Mucosa of rectum (tissue), 2 donors: ENCODE measurements at regions not wholly inside any gene's neighbourhood (a gene's known extent, or its start where the extent isn't known, plus 50 kb on each side); places are given as distances from the start of the nearest gene placed in this dataset.
"Not testable (repeated sequence)": the region's sequence is repeated elsewhere in the genome, so short reads cannot be mapped to it uniquely, and the experiment has no call there.

Source experiments
- H3K27ac ChIP-seq, 2 donors: one replicate each; pipeline ENCODE4 v1.7.0; 2013; ENCODE audit warnings: inconsistent platforms in 2 of 2, low read depth in 2 of 2, low read length in 2 of 2
- H3K27me3 ChIP-seq, 2 donors: one replicate each; pipeline ENCODE4 v1.7.0; 2013; ENCODE audit warnings: low read length in 2 of 2; ENCODE audit not compliant: control insufficient read depth in 2 of 2, insufficient read depth in 2 of 2
- H3K36me3 ChIP-seq, 2 donors: one replicate each; pipeline ENCODE4 v1.7.0; 2013; ENCODE audit warnings: low read length in 2 of 2; ENCODE audit not compliant: control insufficient read depth in 2 of 2, insufficient read depth in 2 of 2
- H3K4me1 ChIP-seq, 2 donors: one replicate each; pipeline ENCODE4 v1.7.0; 2013; ENCODE audit warnings: low read length in 2 of 2, mild to moderate bottlenecking in 1 of 2; ENCODE audit not compliant: control insufficient read depth in 2 of 2, insufficient read depth in 2 of 2
- H3K4me3 ChIP-seq, 2 donors: one replicate each; pipeline ENCODE4 v1.7.0; 2013; ENCODE audit warnings: low read length in 2 of 2
- H3K9ac ChIP-seq, 2 donors: one replicate each; pipeline ENCODE4 v1.7.0; 2013; ENCODE audit warnings: low read length in 2 of 2, low read depth in 1 of 2, mild to moderate bottlenecking in 1 of 2
- H3K9me3 ChIP-seq, 2 donors: one replicate each; pipeline ENCODE4 v1.7.0; 2013; ENCODE audit warnings: low read length in 2 of 2; ENCODE audit not compliant: control insufficient read depth in 2 of 2
- donor health status: healthy.
- donor health status: Normal muscosa, but diverticular disease.

DNA sequence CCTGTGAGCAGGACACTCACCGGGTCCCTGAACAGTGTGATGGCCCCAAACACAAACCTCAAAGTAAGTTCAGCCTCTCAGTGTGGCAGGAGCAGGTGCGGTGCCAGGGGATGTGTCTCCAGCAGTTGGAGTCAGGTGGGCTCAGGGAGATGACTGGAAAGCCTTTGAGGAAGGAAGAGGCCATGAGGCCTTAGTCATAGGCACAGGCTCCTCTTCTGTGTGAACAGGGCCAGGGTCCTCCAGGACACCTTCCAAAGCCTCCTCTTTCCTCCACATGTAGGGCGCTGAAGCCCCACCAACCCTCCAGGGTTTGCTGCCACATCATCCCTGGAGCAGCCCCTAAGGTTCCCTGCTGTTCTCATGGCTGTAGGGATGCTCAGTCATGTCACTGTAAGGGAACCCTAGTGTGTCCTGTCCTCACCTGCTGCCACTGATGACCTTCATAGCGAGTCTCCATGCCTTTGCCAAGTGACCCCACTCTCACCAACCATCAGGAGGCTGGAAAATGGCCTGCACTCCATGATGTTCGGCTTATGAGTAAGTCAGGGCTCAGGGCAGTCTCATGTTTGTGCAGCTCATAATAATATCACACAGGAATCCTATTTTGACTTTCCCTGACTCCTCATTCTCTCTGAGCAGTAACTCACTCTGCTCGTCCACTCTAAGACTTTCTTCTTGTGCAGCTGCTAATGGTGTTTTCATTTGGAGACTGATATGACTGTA lies 1152.9 kb downstream of the RPIA start:
- Histone ChIP-seq H3K27me3 (peaks cover 0 to 3% of the 10 kb centered on the region in 2 donors), H3K9ac (no peak overlapping the region), H3K4me3 (no peak overlapping the region), H3K4me1 (no peaks in the 10 kb centered on the region), H3K27ac (no peak overlapping the region), H3K9me3 (peaks cover 0 to 5% of the 10 kb centered on the region in 2 donors), H3K36me3 (no peaks in the 10 kb centered on the region)

DNA sequence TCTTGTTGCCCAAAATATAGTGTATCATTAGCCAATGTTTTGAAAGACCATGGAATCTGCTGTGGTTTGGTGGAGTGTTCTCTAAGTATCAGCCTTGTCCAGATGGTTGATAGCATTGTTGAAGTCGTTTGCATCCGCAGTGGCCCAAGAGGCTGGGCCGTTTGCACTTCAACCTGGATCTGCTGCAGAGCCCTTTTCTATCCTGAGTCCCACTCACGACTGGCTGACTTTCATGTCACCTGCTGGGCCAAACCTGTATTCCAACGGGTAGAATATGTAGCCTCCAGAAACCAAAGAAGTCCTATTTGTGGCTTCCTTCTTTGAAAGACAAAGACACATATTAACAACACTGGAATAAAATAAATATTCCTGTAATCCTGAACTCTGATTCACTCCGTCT lies 1154.1 kb downstream of the RPIA start:
- Histone ChIP-seq H3K4me3 (no peak overlapping the region), H3K9me3 (peaks cover 0 to 5% of the 10 kb centered on the region in 2 donors), H3K4me1 (no peaks in the 10 kb centered on the region), H3K36me3 (no peaks in the 10 kb centered on the region), H3K9ac (no peak overlapping the region), H3K27me3 (peaks cover 0 to 6% of the 10 kb centered on the region in 2 donors), H3K27ac (no peak overlapping the region)

DNA sequence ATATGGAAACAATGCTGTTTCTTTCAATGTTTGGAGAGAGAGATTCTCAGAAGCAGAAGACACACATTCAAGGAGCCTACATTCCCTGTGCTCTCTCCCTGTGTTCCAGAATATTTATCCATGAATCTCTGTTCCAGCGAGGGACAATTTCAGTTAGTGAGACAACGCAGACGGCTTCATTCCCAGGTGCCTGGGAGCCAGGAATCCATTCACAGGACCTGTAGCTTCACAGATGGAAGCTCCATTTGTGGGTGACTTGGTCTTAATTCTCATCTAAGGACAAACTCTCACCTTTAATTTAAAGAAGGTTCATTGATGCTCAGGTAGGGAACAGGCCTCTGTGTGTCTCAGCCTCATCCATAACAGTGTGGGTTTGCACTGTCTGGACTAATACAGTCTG lies 1156.6 kb downstream of the RPIA start:
- no peaks in the 10 kb centered on the region for H3K4me1 ChIP-seq
- no peaks in the 10 kb centered on the region for H3K9me3 ChIP-seq
- H3K27me3 ChIP-seq, result peaks cover 0 to 6% of the 10 kb centered on the region in 2 donors
- no peak overlapping the region for H3K9ac ChIP-seq
- no peak overlapping the region for H3K4me3 ChIP-seq
- H3K36me3 ChIP-seq, result no peaks in the 10 kb centered on the region
- H3K27ac ChIP-seq, result no peak overlapping the region

DNA sequence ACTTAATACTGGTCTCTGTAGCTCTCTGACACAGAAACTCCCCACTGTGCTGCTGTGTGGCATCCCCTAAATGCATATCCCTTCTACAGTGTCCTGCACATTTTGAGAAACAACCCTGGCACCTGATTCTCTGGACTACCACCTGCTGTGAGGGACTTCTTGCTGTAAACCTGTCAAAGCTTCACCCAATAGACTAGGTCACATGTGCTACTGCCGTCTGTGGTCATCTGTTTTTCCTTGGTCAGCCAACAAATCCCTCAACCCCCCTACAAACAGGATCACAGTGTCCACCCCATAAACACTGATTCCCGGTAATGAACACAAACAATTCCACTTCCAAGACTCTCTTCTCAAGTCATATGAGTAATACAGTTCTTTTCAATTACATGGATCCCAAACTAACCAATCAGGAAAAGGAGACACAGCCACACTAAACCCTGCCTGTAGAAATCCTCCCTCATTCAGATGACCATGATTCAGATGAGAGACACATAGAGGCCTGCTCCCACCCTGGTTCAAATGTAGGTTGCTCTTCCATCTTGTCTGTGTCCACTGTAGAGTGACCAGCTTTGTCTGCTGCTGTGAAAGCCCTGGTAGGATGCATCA lies 1157.4 kb downstream of the RPIA start:
- Histone ChIP-seq H3K36me3 (no peaks in the 10 kb centered on the region), H3K9me3 (no peaks in the 10 kb centered on the region)

DNA sequence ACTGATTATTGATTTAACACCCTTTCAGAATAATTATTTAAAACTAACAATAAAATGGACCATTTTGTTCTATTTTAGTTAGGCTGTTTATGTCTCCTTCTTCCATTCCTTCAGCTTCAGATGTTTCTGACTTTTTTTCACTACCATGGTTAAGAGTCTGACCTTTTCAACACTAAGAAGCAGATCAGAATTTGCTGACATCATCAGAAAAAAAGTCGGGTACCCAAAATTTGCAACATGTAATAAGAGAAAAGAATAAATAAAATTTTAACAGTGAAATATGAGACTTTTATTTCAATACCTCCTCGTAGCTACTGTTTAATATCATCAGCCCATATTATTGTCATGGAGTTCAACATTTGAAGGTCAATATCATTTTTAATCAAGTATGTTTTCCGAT lies 1158.3 kb downstream of the RPIA start:
- Histone ChIP-seq H3K9ac (no peak overlapping the region), H3K4me1 (no peaks in the 10 kb centered on the region), H3K36me3 (no peaks in the 10 kb centered on the region), H3K9me3 (no peaks in the 10 kb centered on the region), H3K27ac (no peak overlapping the region), H3K4me3 (no peak overlapping the region), H3K27me3 (peaks cover 0 to 6% of the 10 kb centered on the region in 2 donors)

More for the DNA sequence above, 1157.4 kb downstream of the RPIA start:
- H3K4me3 ChIP-seq, result no peak overlapping the region
- no peak overlapping the region for H3K9ac ChIP-seq
- H3K27ac ChIP-seq, result no peak overlapping the region
- H3K27me3 ChIP-seq, result peaks cover 0 to 6% of the 10 kb centered on the region in 2 donors
- H3K4me1 ChIP-seq, result no peaks in the 10 kb centered on the region

DNA sequence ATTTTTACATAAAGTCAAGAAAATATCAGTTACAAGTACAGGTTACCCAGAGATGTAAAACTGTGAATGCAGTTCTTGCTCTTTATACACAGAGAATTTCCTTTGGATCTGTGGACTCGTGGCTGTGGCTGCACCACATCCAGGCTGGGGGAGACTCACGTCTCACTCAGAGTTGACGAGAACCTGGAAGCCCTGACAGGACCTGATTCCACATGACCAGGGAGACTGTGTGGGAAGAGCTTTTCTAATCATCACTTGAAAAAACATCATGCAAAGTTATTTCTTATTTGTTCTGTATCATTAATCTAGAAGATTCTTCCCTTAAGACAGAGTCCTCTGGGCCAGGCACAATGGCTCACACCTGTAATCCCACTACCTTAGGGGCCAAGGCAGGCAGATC lies 1159.0 kb downstream of the RPIA start:
- Histone ChIP-seq H3K4me1 (no peaks in the 10 kb centered on the region), H3K9me3 (no peaks in the 10 kb centered on the region), H3K9ac (no peak overlapping the region), H3K4me3 (no peak overlapping the region), H3K27me3 (peaks cover 0 to 6% of the 10 kb centered on the region in 2 donors), H3K36me3 (no peaks in the 10 kb centered on the region), H3K27ac (no peak overlapping the region)

DNA sequence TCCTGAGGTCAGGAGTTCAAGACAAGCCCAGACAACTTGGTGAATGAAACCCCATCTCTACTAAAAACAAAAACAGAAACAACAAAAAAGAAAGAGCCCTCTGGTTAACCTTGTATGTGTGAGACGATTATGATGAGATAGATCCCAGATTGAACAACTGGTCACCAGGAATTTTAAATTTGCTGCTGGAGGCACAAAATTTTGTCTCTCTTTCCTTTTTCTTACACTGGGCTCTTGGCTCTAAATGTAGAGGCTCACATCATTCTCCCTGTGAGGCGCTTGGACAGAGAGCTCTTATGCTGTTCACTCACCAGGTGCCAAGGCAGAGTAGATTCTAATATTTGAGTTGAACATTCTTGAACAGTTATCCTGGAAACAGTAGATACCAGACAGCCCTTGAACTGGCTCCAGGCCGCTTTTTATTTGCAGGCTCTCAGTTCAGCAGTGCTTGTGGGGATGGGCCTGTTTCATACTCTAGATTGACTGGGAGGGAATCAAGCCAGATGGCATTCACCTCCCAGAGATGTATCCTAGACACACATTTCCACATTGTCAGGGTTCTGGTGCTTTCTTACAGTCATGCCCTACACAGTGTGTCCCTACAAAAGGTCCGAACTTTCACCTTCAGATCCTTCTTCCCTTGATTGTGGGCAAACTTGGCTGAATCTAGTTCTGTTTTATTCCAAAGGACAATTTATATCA lies 1159.6 kb downstream of the RPIA start:
- no peaks in the 10 kb centered on the region for H3K9me3 ChIP-seq
- H3K36me3 ChIP-seq, result no peaks in the 10 kb centered on the region
- peaks cover 0 to 6% of the 10 kb centered on the region in 2 donors for H3K27me3 ChIP-seq

DNA sequence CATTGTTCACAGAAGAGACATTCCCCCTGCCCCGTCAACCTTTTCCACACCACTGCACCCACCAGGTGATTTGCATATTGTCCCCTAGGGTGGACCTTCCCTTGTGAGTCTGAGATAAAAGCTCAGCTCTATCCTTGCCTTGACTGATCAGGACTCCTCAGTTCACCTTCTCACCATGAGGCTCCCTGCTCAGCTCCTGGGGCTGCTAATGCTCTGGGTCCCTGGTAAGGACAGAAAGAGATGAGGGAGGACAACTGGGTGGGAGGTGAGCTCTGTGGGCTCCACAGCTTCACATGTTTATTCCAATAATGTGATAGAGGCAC lies 1160.1 kb downstream of the RPIA start:
- Histone ChIP-seq H3K36me3 (no peaks in the 10 kb centered on the region), H3K27ac (no peak overlapping the region), H3K4me1 (no peaks in the 10 kb centered on the region), H3K4me3 (no peak overlapping the region), H3K9me3 (no peaks in the 10 kb centered on the region), H3K9ac (no peak overlapping the region), H3K27me3 (peaks cover 0 to 6% of the 10 kb centered on the region in 2 donors)

More for the DNA sequence above, 1159.6 kb downstream of the RPIA start:
- Histone ChIP-seq H3K4me1 (no peaks in the 10 kb centered on the region), H3K9ac (no peak overlapping the region), H3K4me3 (no peak overlapping the region), H3K27ac (no peak overlapping the region)

DNA sequence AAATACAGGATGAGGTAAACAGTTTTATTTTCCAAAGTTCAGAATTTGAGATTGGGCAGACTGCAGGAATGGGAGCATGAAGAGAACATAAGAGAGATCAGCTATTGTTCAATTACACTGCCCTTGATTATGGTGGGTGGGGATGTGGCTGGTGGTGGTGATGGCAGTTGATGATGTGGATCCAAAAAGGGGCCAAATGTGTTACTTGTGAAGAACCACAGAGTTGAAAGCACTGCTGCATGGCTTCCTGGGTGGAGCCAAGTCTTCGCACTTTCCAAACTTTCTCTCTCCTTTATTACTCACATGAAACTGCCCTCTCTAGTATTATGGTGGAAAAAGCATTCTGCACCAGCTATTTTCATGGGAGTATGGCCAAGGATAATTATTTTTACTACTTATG lies 1162.0 kb downstream of the RPIA start:
- H3K4me1 ChIP-seq, H3K9ac ChIP-seq, H3K9me3 ChIP-seq, H3K36me3 ChIP-seq, H3K27me3 ChIP-seq, H3K4me3 ChIP-seq, H3K27ac ChIP-seq: not testable (repeated sequence)

DNA sequence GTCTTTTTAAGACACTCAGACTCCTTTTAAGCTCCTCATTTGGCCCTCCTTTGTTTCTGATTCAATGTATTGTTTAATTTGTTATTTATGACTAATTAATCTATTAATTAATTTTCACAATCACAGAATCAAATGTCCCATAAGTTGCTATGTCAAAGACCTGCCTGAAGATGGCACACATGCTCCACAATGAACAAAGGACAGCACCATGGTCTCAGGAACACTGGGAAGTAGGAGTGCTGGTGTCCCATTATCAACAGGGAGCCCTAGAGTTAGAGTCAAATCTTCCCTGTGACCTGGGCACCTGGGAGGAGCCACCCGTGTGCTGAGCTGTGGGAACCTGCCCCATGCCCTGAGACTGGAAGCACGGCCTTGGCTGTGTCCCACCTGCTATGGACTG lies 1164.3 kb downstream of the RPIA start:
- H3K4me3 ChIP-seq, H3K9ac ChIP-seq, H3K27me3 ChIP-seq, H3K27ac ChIP-seq, H3K4me1 ChIP-seq, H3K9me3 ChIP-seq, H3K36me3 ChIP-seq: not testable (repeated sequence)
